T-helper 9 cell (primary cell): ENCODE measurements at regions not wholly inside any gene's neighbourhood (a gene's known extent, or its start where the extent isn't known, plus 50 kb on each side); places are given as distances from the start of the nearest gene placed in this dataset.

ENCODE experiments used
- DNase-seq: peaks from one replicate; pipeline ENCODE4 v3.0.0-alpha.2; 2020

DNA sequence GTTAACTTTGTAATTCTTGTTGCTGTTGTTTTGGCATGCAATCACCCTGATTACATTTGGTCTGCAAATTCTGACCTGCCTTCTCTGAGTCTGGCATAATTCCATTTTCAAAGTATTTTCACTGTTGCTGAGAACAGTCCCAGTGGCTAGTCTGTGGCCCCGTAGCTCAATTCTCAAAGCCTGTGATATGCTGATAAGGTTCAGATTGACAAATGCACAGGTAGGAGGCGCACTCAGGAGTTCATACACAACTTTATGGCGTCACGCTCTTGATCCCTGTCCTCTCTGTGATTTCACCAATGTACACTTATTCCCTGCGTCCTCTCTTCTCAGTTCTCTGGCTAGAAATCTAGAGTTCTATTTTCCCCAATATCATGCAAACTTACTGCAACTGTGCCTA, 376.6 kb upstream of the SLCO3A1 start:
- DNase-seq: no peak

DNA sequence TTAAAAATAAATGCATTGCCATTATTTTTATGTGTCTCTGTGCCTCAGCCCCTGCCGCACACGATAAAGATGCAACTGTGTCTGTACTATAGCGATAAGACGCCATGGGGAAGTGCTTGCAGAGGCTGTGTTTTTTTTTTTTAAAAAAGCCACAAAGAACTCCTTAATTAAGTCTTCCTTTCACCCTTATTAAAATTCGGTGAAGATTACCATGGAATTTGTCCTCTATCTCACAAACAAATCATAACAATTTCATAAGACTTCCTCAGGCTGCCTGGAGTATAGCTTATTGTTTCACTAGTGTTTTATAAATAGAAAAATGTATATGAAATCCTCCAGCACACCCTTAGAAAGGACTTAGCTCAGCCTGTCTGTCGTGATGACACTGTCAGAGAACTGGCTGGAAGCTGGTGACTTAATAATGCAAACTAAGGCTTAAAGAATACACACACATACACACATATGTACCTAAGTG, 374.8 kb upstream of the SLCO3A1 start:
- DNase-seq: no peak

DNA sequence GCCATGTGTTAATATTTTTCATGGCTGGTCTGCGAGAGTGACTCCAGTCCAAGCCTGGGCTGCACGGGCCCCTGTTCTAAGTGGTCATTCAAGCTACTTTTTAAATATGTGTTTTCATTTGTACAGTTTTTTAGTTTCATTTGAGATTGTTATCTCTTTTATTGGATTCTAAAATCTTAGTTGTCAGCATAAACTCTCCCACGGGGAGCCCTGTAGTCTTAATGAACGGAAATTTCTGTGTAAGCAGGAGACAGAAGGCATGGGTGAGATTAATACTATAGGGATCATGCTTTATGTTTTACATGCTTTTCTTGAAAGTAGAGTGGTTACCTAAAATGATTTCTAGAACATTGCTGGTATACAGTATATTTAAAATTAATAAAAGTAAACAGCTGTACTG, 373.1 kb upstream of the SLCO3A1 start:
- DNase-seq: no peak

DNA sequence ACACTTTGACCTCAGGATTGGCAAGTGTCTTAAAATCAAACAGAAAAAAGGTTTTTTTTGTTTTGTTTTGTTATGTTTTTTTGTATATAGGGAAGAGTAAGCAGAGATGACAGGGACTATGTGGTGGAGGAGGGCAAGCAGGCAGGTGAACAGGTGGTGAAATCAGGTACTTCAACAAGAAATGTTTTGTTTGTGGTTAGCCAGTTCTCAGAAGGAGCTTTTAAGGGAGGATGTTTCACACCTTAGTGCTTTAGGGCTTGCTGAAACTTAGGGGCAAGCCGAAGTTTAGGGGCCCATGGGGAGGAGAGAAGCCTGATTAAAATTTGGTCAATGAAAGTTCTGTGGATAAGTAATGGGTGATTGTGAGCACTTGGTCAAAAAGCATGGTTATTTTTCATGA, 370.7 kb upstream of the SLCO3A1 start:
- no peak for DNase-seq

DNA sequence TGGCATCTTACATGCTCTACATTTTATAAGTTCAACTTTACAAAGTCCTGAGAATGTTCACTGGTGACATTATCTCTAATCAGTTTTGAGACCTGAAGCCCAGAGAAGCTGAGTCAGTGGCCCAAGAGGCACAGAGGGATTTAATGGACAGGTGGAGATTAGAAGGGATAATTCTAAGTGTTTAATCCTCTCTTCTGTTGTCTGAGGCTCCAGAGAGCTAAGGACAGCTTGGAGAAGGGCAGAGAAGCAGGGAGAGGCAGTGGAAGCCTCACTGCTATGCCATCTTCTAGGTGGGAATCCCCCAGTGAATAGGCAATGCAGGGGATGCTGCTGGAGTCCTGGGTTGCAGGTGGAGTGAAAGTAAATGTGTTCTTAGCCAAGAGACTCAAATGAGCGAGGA, 369.4 kb upstream of the SLCO3A1 start:
- DNase-seq: no peak

DNA sequence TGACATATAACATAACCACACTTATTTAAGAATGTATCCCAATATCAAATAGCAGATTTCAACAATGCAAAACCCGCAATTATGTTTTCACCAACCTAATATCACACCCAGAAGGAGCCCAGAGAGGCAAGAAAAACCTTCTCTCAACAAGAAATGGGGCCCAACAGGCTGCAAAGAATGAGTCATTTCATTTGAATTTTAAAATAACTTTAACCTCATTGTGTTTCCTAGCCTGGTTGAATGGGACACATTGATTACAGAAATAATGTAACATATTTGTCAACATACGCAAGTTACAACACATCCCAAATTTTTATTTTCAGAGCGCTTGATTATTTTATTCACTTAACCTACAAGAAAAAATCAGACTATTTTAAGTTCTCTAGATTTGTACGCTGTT, 365.1 kb upstream of the SLCO3A1 start:
- no peak for DNase-seq

DNA sequence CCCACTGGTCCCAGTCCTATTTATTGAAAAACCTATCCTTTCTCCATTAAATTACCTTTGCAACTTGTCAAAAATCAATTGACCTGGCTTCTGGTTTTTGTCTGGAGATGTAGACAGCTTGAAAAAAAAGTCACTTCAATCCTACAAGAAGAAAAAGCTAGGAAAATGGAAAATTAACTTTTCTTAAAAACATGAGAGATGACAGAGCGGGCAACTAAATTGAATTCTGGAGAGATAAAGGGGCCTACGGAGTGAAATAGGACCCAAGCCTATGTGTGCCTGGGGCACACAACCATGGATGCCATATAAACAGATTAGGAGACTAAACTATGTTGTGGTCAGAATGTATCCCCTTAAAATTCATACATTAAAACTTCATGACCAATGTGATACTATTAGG, 363.3 kb upstream of the SLCO3A1 start:
- no peak for DNase-seq

DNA sequence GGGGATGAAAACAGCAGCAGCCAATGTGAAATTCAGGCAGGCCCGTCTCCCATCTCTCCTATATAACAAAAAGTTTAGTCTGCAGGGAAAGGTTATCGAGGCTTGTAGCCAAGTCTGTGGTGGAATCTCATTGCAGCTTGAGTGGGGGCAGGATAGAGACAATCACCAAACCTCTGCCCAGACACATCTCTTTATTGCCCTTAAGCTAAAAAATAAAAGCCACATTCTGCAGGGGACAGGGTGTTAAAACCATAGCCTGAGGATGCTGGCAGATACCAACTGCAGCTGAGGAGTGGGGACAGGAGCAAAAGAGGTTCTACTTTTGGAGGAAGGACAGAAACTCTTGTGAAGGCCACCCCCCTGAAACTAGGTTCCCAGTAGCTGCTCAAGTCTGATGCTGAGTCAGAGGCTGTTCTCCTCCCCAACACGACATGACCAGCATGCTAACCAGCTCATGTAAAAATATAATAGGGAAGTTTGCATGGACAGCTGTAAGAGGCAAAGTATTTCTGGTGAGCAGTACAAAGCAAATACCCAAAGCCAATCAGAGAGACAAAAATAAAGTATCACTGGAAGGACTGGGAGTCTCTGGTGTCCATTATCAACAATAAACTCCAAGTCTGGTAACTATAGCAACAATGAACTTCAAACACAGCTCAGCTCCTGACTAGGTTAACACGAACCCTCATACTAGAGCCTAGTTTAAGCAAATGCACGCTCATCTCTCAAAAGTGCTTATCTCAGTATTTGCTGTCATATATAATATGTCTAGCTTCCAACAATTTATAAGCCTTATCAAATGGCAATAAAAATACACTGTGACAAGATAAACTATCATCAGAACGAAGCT, 362.2 kb upstream of the SLCO3A1 start:
- DNase-seq: no peak

DNA sequence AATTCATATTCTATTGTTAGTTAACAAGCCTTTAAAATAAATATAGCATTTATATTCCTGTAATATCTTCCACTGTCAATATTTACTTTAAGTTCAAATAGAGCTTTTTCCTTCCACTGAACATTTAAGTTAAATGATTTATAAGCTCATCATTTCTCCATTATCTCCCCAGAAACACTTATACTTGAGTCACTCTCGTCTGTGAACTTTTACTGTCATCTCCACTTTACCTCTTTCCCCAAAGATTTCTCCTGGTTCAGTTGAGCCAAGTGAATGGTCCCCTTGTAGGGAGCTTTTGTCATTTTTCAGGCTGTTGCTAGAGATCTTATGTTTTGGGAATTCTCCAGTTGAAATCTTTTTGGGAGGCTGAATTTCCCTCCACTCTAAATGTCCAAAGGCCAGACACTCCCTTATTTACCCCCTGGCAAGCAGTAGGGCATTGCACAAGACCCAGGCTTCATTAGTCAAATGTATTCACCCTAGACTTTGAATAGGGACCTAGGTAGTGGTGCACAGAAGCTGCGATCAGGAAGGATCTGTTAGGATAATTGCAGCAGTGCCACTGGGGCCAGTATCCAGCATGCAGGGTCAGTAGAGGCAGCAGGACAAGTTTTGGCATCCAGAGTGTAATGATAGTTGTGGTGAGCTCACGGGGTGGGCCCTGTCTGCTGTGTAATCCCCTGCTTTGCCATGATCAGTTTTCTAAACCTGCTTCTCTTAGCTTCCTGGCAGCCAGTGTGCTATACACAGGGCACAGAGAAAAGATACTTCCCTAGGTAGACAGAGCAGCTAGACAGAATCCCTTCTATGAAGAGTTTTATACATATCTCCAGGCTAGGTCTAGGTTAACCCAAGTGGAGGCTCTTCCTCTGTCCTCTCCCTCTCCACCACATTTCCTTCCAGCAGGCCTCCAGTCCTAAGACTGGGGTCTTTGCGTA, 356.5 kb upstream of the SLCO3A1 start:
- no peak for DNase-seq

DNA sequence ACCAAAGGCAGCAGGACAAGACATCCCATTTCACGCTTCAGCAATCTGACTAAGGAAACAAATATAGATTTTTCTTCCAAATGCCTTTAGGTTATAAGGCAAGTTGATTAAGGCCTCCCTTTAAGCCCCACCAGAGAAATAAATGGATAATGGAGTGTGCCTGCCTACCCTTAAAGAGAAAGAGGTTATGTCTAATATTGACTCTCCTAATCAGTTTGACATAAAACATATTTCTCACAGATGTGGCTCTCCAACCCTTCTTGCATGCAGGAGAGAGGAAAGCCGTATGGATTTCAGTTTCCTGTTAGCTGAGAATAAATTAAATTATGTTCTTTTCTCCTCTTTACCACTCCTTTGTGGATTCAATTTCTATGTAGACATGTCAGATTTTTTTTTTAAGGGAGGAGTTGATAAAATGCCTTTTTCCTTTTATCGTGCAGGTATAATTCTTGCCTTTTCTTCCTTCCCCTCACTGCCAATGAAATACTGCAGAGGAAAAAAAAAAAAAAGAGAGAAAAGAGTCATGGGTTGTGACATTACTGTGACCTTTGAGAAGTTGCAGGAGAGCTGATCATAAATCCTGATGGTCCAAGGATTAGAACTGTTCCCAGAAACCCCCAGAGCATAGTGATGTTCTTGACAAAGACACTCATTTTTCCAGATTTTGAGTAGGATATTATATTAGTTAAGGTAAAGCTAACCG, 355.3 kb upstream of the SLCO3A1 start:
- DNase-seq: no peak

DNA sequence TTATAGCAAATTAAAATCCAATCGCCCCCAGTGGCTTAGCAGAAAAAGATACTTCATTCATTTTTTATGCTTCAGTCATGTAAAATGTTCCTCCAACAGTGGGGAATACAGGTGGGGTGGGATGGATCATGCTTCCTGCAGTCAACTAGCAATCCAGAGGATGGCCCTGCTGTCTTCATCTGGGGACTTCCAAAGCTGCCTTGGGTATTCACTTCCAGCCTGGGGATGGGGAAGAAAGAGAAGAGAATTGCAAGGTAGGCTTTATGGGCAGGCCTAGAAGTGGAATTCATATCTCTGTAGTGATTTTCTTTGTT, 354.8 kb upstream of the SLCO3A1 start:
- no peak for DNase-seq

DNA sequence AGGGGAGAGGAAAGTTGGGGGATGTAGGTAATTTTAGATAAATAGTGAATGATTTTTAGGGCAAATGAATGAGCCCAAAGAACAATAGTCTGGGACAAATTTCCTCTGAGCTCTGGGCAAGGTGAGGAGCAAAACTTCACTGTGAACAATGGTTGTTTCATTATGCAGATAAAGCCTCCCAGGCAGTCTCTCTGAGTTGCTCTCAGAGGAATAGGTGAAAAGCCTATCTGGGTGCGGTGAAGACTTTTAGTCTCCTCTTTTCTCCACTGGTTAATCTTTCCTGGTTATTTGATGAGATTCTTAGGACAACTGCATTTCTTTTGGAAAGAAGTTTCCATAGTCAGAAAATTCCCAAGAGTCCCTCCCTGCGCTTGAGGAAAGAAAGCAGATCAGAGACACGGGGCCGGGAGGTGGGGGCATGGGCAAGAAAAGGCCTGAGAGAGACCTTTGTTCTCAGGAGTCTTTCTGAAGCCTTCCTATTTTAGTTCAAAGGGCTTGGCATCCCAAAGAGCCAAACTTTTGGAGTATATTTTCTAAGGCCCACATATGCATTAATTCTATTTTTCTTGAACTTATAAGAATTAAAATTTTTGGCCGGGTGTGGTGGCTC, 353.6 kb upstream of the SLCO3A1 start:
- DNase-seq: no peak

DNA sequence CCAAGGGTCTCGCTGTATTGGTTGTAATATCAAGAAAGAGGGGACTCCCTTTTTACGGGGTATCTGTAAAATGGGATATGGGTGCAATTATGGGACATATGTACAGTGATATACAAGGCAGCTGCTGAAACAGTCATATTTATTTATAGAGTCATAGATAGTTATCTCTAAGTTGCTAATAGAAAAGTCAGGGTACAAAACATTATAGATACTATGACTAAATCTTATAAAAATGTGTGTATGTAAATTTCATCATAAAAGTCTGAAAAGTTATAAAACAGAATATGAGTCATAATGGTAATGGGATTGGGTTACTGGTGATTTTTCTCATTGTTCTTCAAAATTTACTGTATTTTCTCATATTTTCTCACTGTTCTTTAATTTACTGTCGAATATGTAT, 344.9 kb upstream of the SLCO3A1 start:
- DNase-seq: no peak

DNA sequence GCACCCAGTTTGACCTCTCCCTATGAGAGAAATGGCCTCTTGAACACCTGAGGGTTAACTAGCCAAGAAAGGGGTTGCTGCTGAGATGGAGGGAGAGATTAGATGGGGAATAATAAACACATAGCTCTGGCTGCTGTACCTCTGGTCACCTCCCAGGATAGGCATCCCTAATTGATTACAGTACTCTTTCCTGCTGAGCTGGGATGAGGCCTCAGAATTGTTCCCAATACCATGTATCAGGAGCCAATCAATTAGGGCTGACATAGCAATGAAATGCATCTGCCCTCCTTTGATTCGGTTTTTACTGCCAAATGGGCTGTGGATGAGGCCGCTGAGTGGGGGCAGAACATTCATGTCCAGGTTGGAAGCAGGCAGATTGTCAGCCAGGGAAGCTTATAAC, 339.4 kb upstream of the SLCO3A1 start:
- DNase-seq: no peak

DNA sequence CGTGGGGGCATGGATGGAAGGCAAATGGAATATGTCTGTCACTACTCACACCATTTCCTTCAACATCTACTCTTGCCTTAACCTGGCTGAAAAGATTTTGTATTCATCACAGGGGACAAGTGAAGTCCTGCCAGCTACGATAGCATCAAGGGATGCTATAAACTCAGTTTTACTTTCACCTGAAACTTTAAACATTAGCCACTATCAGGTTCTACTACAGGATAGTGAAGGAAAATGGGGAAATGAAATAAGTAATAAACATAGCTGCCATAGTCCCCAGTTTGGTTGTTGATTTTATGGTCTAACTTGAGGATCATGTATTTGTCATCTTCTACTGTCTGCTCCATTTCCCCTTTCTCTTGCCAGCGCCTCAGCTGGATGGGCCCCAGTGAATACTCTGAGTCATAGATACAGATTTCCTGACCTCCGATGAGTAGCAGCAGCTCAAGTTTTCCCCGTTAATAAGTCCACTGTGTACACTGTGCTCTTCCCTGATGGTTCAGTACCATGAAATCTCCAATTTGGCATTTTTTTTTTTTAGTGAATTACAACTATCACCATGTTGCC, 338.2 kb upstream of the SLCO3A1 start:
- no peak for DNase-seq

DNA sequence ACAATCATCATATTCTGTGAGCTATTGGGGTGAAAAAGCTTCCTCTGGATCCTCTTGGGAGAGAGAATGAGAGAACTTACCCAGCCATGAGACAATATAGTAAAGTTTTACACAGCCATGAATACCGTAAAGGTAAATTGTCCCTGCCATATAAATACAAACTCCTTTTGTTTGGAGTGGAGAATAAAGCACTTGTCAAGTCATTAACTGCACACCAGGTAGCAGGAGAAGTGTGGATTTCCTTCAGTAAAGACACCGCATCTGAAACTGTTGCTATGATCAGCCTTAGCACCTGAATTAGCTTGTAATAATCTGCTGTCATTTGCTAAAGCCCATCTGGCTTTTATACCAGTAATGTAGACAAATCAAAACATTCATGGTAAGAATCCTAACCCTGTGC, 336.6 kb upstream of the SLCO3A1 start:
- DNase-seq: no peak

DNA sequence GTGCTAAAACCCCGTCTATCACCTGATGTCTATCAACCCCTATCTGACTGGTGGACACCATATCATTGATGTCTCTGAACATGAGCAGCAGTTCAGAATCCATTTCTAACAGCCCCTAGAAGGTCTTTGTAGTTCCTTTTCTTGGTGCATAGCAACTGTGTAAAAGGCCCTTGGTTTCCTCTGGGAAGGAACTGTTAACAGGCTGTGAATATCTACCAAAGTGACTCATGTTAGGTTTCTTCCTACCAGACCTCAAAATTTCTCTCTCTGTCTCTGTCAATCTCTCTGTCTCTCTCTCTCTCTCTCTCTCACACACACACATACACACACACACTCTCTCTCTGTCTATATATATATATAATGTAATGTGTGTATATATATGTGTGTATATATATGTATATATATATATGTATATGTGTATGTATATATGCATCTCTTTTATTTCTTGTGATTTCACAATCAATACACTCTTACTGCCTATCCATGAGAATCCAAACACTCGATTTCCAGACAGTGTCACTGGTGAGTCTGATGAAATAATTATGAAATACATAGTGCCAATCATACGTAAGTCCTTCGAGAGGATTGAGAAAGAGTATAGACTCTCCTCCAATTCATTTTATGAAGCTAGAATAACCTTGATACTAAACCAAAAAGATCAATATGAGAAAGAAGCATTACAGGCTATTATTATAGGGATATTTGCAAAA, 335.9 kb upstream of the SLCO3A1 start:
- DNase-seq: no peak

DNA sequence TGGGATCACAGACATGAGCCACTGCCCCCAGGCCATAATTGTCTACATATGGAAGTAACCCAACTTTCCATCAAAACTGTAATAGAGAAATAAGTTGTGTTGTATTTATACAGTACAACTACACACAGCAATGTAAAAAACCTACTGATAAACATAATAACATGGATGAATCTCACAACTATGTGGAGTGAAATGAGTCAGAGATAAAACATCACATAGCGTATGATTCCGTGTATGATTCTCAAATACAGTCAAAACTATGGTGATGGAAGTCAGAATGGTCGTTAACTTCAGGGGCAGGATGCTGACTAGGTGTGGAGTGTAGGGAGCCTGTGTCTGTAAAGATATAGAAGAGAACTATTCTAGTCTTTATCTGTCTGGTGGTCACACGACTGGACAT, 332.7 kb upstream of the SLCO3A1 start:
- DNase-seq: no peak

DNA sequence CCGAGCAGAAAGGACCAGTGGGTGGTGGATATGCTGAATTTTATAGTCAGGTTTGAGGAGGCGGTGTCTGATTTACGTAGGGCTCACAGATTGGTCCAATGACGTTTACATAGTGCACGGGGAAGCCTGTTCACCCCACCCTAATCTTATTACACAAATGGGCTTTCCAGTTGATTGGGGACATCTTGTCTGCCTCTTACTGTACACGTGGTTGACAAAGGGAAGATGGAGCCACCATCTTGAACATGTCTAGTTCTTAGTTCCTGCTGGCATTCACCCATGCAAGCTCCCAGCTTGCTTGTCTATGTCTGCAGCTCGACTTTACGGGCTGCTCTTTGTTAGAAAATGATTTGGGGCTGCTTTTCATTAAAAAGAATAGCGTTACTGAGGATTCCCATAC, 332.0 kb upstream of the SLCO3A1 start:
- DNase-seq: no peak

DNA sequence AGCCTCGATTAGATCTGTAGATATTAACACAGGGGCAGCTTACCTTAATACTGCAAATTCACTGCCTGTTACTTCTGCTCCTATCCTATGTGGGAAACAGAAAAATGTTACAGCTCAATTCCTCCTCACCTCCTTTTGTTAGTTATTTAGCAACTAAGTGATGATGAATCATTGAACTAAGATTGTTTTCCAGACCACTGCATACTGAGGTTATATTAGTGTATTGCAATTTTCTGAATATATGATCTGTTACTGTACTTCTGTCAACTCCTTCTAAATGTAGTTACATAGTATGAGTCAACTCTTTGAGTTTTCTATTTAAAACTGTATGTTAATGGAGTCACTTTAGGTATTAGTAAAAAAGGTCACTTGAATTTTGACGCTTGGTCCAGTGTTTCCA, 331.5 kb upstream of the SLCO3A1 start:
- DNase-seq: no peak

DNA sequence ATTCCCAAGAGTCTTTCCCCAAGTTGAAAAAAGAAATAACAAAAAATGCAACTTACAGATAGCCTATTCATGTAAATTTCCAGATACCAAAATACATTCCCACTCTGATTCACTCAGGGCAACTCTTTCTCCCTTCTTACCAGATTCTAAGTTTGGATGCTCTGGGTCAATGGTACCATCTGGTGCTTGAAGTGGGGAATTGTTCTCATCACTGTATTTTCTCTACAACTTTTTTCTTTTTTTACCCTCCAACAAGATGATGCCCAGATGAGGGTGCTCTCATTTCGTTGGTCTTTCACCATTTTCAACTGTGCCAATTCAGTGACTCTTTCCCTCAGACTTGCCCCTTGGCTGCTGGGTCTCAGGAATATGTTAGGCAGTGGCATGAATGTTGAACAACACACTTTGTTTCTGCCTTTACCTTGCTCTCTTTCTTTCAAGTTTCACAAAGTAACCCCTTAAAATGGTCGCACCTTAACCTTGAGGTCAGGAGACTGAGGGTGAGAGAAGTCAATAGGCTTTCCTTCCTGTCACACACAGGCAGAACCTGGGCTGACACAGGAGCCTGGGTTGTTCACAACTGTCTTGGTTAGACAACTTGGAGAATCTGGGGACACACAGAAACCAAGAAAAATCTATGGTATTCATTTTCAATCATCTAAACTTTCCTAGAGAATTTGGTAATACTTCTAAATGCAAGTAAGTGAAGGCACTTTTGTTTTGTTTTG, 330.7 kb upstream of the SLCO3A1 start:
- no peak for DNase-seq
